ENCODE measurements at regions not wholly inside any gene's neighbourhood (a gene's known extent, or its start where the extent isn't known, plus 50 kb on each side); places are given as distances from the start of the nearest gene placed in this dataset.

GRCh38 chr15:47496343-47497185, 220.7 kb upstream of the SEMA6D start:
- no peaks in the 10 kb centered on the region for H3K9me3 Mint-ChIP-seq
- no peaks in the 10 kb centered on the region for H3K36me3 Mint-ChIP-seq
- H3K27me3 Mint-ChIP-seq: no peaks in the 10 kb centered on the region
- H3K4me1 Mint-ChIP-seq: no peaks in the 10 kb centered on the region
- H3K4me3 Mint-ChIP-seq: no peak overlapping the region
- H3K27ac Mint-ChIP-seq: no peak overlapping the region

GRCh38 chr15:47500842-47501241, 216.5 kb upstream of the SEMA6D start:
- no peak overlapping the region for H3K27ac Mint-ChIP-seq
- H3K4me3 Mint-ChIP-seq: no peak overlapping the region
- no peaks in the 10 kb centered on the region for H3K36me3 Mint-ChIP-seq
- no peaks in the 10 kb centered on the region for H3K9me3 Mint-ChIP-seq
- peaks cover 6% of the 10 kb centered on the region for H3K27me3 Mint-ChIP-seq
- H3K4me1 Mint-ChIP-seq: no peaks in the 10 kb centered on the region

- no peak overlapping the region for H3K4me3 Mint-ChIP-seq
- no peaks in the 10 kb centered on the region for H3K36me3 Mint-ChIP-seq
- H3K4me1 Mint-ChIP-seq: no peaks in the 10 kb centered on the region
- H3K9me3 Mint-ChIP-seq: no peaks in the 10 kb centered on the region
- peaks cover 6% of the 10 kb centered on the region for H3K27me3 Mint-ChIP-seq
- no peak overlapping the region for H3K27ac Mint-ChIP-seq
Observed at GRCh38 chr15:47502041-47502440, 215.3 kb upstream of the SEMA6D start.

- H3K36me3 Mint-ChIP-seq: no peaks in the 10 kb centered on the region
- peaks cover 6% of the 10 kb centered on the region for H3K27me3 Mint-ChIP-seq
- H3K4me3 Mint-ChIP-seq: no peak overlapping the region
- H3K27ac Mint-ChIP-seq: no peak overlapping the region
- no peaks in the 10 kb centered on the region for H3K9me3 Mint-ChIP-seq
- H3K4me1 Mint-ChIP-seq: no peaks in the 10 kb centered on the region
Observed at GRCh38 chr15:47503876-47504275, 213.4 kb upstream of the SEMA6D start.

GRCh38 chr15:47504624-47505256, 212.6 kb upstream of the SEMA6D start:
- Mint-ChIP-seq H3K36me3 (no peaks in the 10 kb centered on the region), H3K27me3 (peaks cover 6% of the 10 kb centered on the region), H3K9me3 (no peaks in the 10 kb centered on the region), H3K4me1 (no peaks in the 10 kb centered on the region), H3K27ac (no peak overlapping the region), H3K4me3 (no peak overlapping the region)

- H3K27me3 Mint-ChIP-seq: peaks cover 6% of the 10 kb centered on the region
- H3K4me1 Mint-ChIP-seq: no peaks in the 10 kb centered on the region
- H3K36me3 Mint-ChIP-seq: no peaks in the 10 kb centered on the region
- no peaks in the 10 kb centered on the region for H3K9me3 Mint-ChIP-seq
- H3K27ac Mint-ChIP-seq: no peak overlapping the region
- no peak overlapping the region for H3K4me3 Mint-ChIP-seq
Observed at GRCh38 chr15:47505712-47506328, 211.5 kb upstream of the SEMA6D start.

- no peaks in the 10 kb centered on the region for H3K9me3 Mint-ChIP-seq
- no peak overlapping the region for H3K4me3 Mint-ChIP-seq
- peaks cover 6% of the 10 kb centered on the region for H3K27me3 Mint-ChIP-seq
- no peaks in the 10 kb centered on the region for H3K4me1 Mint-ChIP-seq
- H3K36me3 Mint-ChIP-seq: no peaks in the 10 kb centered on the region
- no peak overlapping the region for H3K27ac Mint-ChIP-seq
Observed at GRCh38 chr15:47506329-47507100, 210.8 kb upstream of the SEMA6D start.

- Mint-ChIP-seq H3K9me3 (no peaks in the 10 kb centered on the region), H3K27ac (no peak overlapping the region), H3K4me3 (no peak overlapping the region), H3K36me3 (no peaks in the 10 kb centered on the region), H3K4me1 (no peaks in the 10 kb centered on the region), H3K27me3 (peaks cover 3% of the 10 kb centered on the region)
Observed at GRCh38 chr15:47507221-47507985, 209.9 kb upstream of the SEMA6D start.

GRCh38 chr15:47511261-47511660, 206.0 kb upstream of the SEMA6D start:
- Mint-ChIP-seq H3K4me1 (no peaks in the 10 kb centered on the region), H3K27me3 (no peaks in the 10 kb centered on the region), H3K4me3 (no peak overlapping the region), H3K36me3 (no peaks in the 10 kb centered on the region), H3K27ac (no peak overlapping the region), H3K9me3 (no peaks in the 10 kb centered on the region)

- H3K9me3 Mint-ChIP-seq: no peaks in the 10 kb centered on the region
- H3K27me3 Mint-ChIP-seq: no peaks in the 10 kb centered on the region
- H3K27ac Mint-ChIP-seq: no peak overlapping the region
- H3K4me3 Mint-ChIP-seq: no peak overlapping the region
- H3K36me3 Mint-ChIP-seq: no peaks in the 10 kb centered on the region
- no peaks in the 10 kb centered on the region for H3K4me1 Mint-ChIP-seq
Observed at GRCh38 chr15:47513471-47513870, 203.8 kb upstream of the SEMA6D start.

GRCh38 chr15:47514200-47514652, 203.1 kb upstream of the SEMA6D start:
- no peaks in the 10 kb centered on the region for H3K4me1 Mint-ChIP-seq
- H3K36me3 Mint-ChIP-seq: no peaks in the 10 kb centered on the region
- no peak overlapping the region for H3K4me3 Mint-ChIP-seq
- no peaks in the 10 kb centered on the region for H3K9me3 Mint-ChIP-seq
- no peak overlapping the region for H3K27ac Mint-ChIP-seq
- H3K27me3 Mint-ChIP-seq: no peaks in the 10 kb centered on the region

- Mint-ChIP-seq H3K27ac (no peak overlapping the region), H3K9me3 (no peaks in the 10 kb centered on the region), H3K4me3 (no peak overlapping the region), H3K27me3 (peaks cover 2% of the 10 kb centered on the region), H3K4me1 (no peaks in the 10 kb centered on the region), H3K36me3 (no peaks in the 10 kb centered on the region)
Observed at GRCh38 chr15:47516558-47516957, 200.7 kb upstream of the SEMA6D start.

- Mint-ChIP-seq H3K4me1 (no peaks in the 10 kb centered on the region), H3K36me3 (no peaks in the 10 kb centered on the region), H3K27me3 (peaks cover 2% of the 10 kb centered on the region), H3K4me3 (no peak overlapping the region), H3K27ac (no peak overlapping the region), H3K9me3 (no peaks in the 10 kb centered on the region)
Observed at GRCh38 chr15:47516972-47517371, 200.3 kb upstream of the SEMA6D start.

GRCh38 chr15:47517737-47518136, 199.6 kb upstream of the SEMA6D start:
- no peak overlapping the region for H3K27ac Mint-ChIP-seq
- no peaks in the 10 kb centered on the region for H3K9me3 Mint-ChIP-seq
- no peak overlapping the region for H3K4me3 Mint-ChIP-seq
- H3K27me3 Mint-ChIP-seq: peaks cover 2% of the 10 kb centered on the region
- no peaks in the 10 kb centered on the region for H3K4me1 Mint-ChIP-seq
- no peaks in the 10 kb centered on the region for H3K36me3 Mint-ChIP-seq
